ENCODE measurements at regions not wholly inside any gene's neighbourhood (a gene's known extent, or its start where the extent isn't known, plus 50 kb on each side); places are given as distances from the start of the nearest gene placed in this dataset.

DNA sequence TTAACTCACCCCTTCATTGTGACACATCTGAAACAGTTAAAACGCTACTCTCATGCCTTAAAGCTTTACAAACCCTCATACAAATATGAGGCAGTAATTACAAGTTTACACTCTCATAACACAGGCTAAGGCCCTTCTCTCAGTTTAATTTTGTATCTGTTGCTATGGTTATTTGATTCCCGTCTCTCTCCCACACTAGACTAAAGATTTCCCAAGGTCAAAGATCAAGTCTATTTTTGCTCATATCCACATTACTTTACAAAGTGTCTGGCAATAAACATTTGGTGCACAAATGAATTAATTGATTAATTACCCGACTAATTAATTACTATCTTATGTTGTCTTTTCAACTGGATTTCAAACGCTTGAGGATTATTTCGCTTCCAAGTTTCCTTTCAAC, 86.4 kb upstream of the MYOCD start:
- H3K27ac Mint-ChIP-seq: no peak overlapping the region

More for the DNA sequence above, 86.4 kb upstream of the MYOCD start:
- Histone ChIP-seq H2BK12ac (ENCODE audit: insufficient read length, low read depth, low read length) (no peak overlapping the region), H4K8ac (replicated peaks; ENCODE audit: insufficient read length, low read depth, low read length) (no peak overlapping the region), H3K14ac (ENCODE audit: insufficient read depth, low read length) (no peak overlapping the region), H2AFZ (ENCODE audit: low read length) (no peak overlapping the region), H3K27ac (ENCODE audit: insufficient read length, low read depth, low read length) (no peak overlapping the region), H2BK15ac (ENCODE audit: low read depth, low read length) (no peak overlapping the region), H3T11ph (ENCODE audit: low read length) (no peak overlapping the region), H3K4ac (ENCODE audit: low read depth, low read length) (no peak overlapping the region), H3K79me1 (ENCODE audit: insufficient read depth, low read depth, low read length, poor library complexity, severe bottlenecking) (no peaks in the 10 kb centered on the region), H3K4me1 (ENCODE audit: insufficient read depth, low read length) (no peaks in the 10 kb centered on the region), H2AK5ac (ENCODE audit: insufficient read length, low read length) (no peak overlapping the region), H3K9ac (ENCODE audit: extremely low read depth, insufficient read length, low read length) (no peak overlapping the region), H3K27me3 (ENCODE audit: insufficient read depth, low read length) (no peaks in the 10 kb centered on the region; the same call in 1 of the 2 replicates), H3K23me2 (ENCODE audit: insufficient read length, low read depth, low read length, poor library complexity, severe bottlenecking) (no peaks in the 10 kb centered on the region), H4K20me1 (ENCODE audit: control insufficient read depth, insufficient read depth, insufficient read length) (no peaks in the 10 kb centered on the region), H3K9me3 (ENCODE audit: control insufficient read depth, low read depth, low read length) (no peaks in the 10 kb centered on the region), H2BK20ac (ENCODE audit: low read depth, low read length, poor library complexity, severe bottlenecking) (no peak overlapping the region), H4K5ac (ENCODE audit: insufficient read length, low read depth, low read length) (no peak overlapping the region), H3K23ac (ENCODE audit: insufficient read length, low read depth, low read length) (no peak overlapping the region), H4K91ac (ENCODE audit: insufficient read length, low read depth, low read length) (no peak overlapping the region), H3K79me2 (ENCODE audit: insufficient read depth, low read length) (no peaks in the 10 kb centered on the region), H3K18ac (ENCODE audit: insufficient read length, low read depth, low read length) (no peak overlapping the region), H2BK120ac (ENCODE audit: low read depth, low read length, poor library complexity, severe bottlenecking) (no peak overlapping the region), H3K56ac (ENCODE audit: insufficient read length, low read depth, low read length) (no peak overlapping the region), H2BK5ac (ENCODE audit: insufficient read length, low read length) (no peak overlapping the region), H3K4me2 (ENCODE audit: insufficient read depth, insufficient read length, low read length) (no peak overlapping the region)
- no peaks in the 10 kb centered on the region for H3K4me1 Mint-ChIP-seq
- peaks cover 6 to 8% of the 10 kb centered on the region in 2 experiments; a peak in 3 of 5 replicates for H3K9me3 Mint-ChIP-seq
- H3K4me3 Mint-ChIP-seq: no peak overlapping the region
- no peaks in the 10 kb centered on the region for H3K27me3 Mint-ChIP-seq (ENCODE audit: low read depth)
- no peak for DNase-seq
- no peak for TF ChIP-seq CTCF (conservative IDR thresholded peaks at IDR 0.05)
- H3K36me3 Mint-ChIP-seq (ENCODE audit: insufficient read depth in 1 of 3, low read depth in 3 of 3): no peaks in the 10 kb centered on the region
- WGBS (ENCODE audit: extremely low coverage, insufficient read length, low lambda C conversion rate): no CpG with 5 or more reads among the region's 5 CpGs

All from H9 (cell line).